Activated naive CD8-positive, alpha-beta T cell treated with anti-CD3 and anti-CD28 coated beads, Interleukin-2, amount 10 ng/mL, durations not matched to agents 7 days and 5 days (primary cell): ENCODE measurements at regions not wholly inside any gene's neighbourhood (a gene's known extent, or its start where the extent isn't known, plus 50 kb on each side); places are given as distances from the start of the nearest gene placed in this dataset.
A peak's percentile ranks its signal among the peaks of the same experiment; 100 is the strongest.

Source experiments
- ATAC-seq: fragments of 150-1000 bp; cut with Tn5 transposase; one replicate; pipeline ENCODE4 v1.10.0; 2021; ENCODE audit warnings: low read depth, moderate library complexity
- POLR2A ChIA-PET: fragments of 350-600 bp; sonication (Branson Sonifier 250); formaldehyde crosslinking; loops from one replicate; lab custom pipeline; 2021; ENCODE audit warnings: antibody characterized with exemption; lab: Charles Lee
- DNase-seq: peaks from one replicate; pipeline ENCODE4 v3.0.0; 2021
- H3K27ac Mint-ChIP-seq: one replicate; pipeline ENCODE4 v1.8.0; 2022; ENCODE audit warnings: mild to moderate bottlenecking, mixed read lengths
- H3K27me3 Mint-ChIP-seq: one replicate; pipeline ENCODE4 v1.8.0; 2022; ENCODE audit warnings: mild to moderate bottlenecking, moderate library complexity, mixed read lengths
- H3K36me3 Mint-ChIP-seq: one replicate; pipeline ENCODE4 v1.8.0; 2021; ENCODE audit warnings: mild to moderate bottlenecking, mixed read lengths
- H3K4me1 Mint-ChIP-seq: one replicate; pipeline ENCODE4 v1.8.0; 2021; ENCODE audit warnings: mixed read lengths
- H3K4me3 Mint-ChIP-seq: one replicate; pipeline ENCODE4 v1.8.0; 2022; ENCODE audit warnings: mild to moderate bottlenecking, moderate library complexity, mixed read lengths
- H3K9me3 Mint-ChIP-seq: one replicate; pipeline ENCODE4 v1.8.0; 2021; ENCODE audit warnings: mixed read lengths

- H3K9me3 Mint-ChIP-seq: no peaks in the 10 kb centered on the region
- no peaks in the 10 kb centered on the region for H3K4me1 Mint-ChIP-seq
- H3K27ac Mint-ChIP-seq: no peak overlapping the region
- POLR2A ChIA-PET: no interaction called here
- H3K27me3 Mint-ChIP-seq: peaks cover 29% of the 10 kb centered on the region
- DNase-seq: no peak
- H3K36me3 Mint-ChIP-seq: no peaks in the 10 kb centered on the region
- ATAC-seq: no peak
- no peak overlapping the region for H3K4me3 Mint-ChIP-seq
Observed at GRCh38 chr12:94779485-94779884, 129.1 kb upstream of the TMCC3 start.

GRCh38 chr12:94777936-94778335, 127.6 kb upstream of the TMCC3 start:
- POLR2A ChIA-PET: no interaction called here
- H3K36me3 Mint-ChIP-seq: no peaks in the 10 kb centered on the region
- no peak overlapping the region for H3K27ac Mint-ChIP-seq
- DNase-seq (no peak), ATAC-seq (no peak)
- peaks cover 24% of the 10 kb centered on the region for H3K27me3 Mint-ChIP-seq
- no peaks in the 10 kb centered on the region for H3K9me3 Mint-ChIP-seq
- no peak overlapping the region for H3K4me3 Mint-ChIP-seq
- H3K4me1 Mint-ChIP-seq: no peaks in the 10 kb centered on the region

- H3K27me3 Mint-ChIP-seq: peaks cover 20% of the 10 kb centered on the region
- H3K36me3 Mint-ChIP-seq: no peaks in the 10 kb centered on the region
- no peaks in the 10 kb centered on the region for H3K4me1 Mint-ChIP-seq
- POLR2A ChIA-PET: no interaction called here
- DNase-seq (no peak), ATAC-seq (no peak)
- no peak overlapping the region for H3K4me3 Mint-ChIP-seq
- H3K27ac Mint-ChIP-seq: no peak overlapping the region
- no peaks in the 10 kb centered on the region for H3K9me3 Mint-ChIP-seq
Observed at GRCh38 chr12:94775710-94776109, 125.4 kb upstream of the TMCC3 start.

GRCh38 chr12:94771741-94772140, 121.4 kb upstream of the TMCC3 start:
- POLR2A ChIA-PET: no interaction called here
- Mint-ChIP-seq H3K27ac (no peak overlapping the region), H3K36me3 (no peaks in the 10 kb centered on the region), H3K27me3 (peaks cover 39% of the 10 kb centered on the region), H3K4me1 (peaks cover 8% of the 10 kb centered on the region), H3K4me3 (no peak overlapping the region), H3K9me3 (no peaks in the 10 kb centered on the region)
- no peak for ATAC-seq
- DNase-seq: no peak

GRCh38 chr12:94771199-94771598, 120.8 kb upstream of the TMCC3 start:
- Mint-ChIP-seq H3K36me3 (no peaks in the 10 kb centered on the region), H3K27ac (no peak overlapping the region)

GRCh38 chr12:94770791-94771190, 120.4 kb upstream of the TMCC3 start:
- Mint-ChIP-seq H3K4me3 (no peak overlapping the region), H3K27me3 (peaks cover 40% of the 10 kb centered on the region), H3K27ac (no peak overlapping the region), H3K4me1 (peaks cover 8% of the 10 kb centered on the region), H3K36me3 (no peaks in the 10 kb centered on the region), H3K9me3 (no peaks in the 10 kb centered on the region)
- POLR2A ChIA-PET: no interaction called here
- ATAC-seq: no peak
- no peak for DNase-seq

More at GRCh38 chr12:94771199-94771598, 120.8 kb upstream of the TMCC3 start:
- no peak for ATAC-seq
- Mint-ChIP-seq H3K27me3 (peaks cover 40% of the 10 kb centered on the region), H3K4me3 (no peak overlapping the region), H3K9me3 (no peaks in the 10 kb centered on the region), H3K4me1 (peaks cover 8% of the 10 kb centered on the region)
- POLR2A ChIA-PET: no interaction called here
- DNase-seq: no peak

- no peak overlapping the region for H3K27ac Mint-ChIP-seq
- peaks cover 8% of the 10 kb centered on the region for H3K4me1 Mint-ChIP-seq
- H3K4me3 Mint-ChIP-seq: no peak overlapping the region
- peaks cover 45% of the 10 kb centered on the region for H3K27me3 Mint-ChIP-seq
- no peaks in the 10 kb centered on the region for H3K36me3 Mint-ChIP-seq
- ATAC-seq (no peak), DNase-seq (no peak)
- H3K9me3 Mint-ChIP-seq: no peaks in the 10 kb centered on the region
- POLR2A ChIA-PET: no interaction called here
Observed at GRCh38 chr12:94769776-94770759, 119.7 kb upstream of the TMCC3 start.

- ATAC-seq: no peak
- POLR2A ChIA-PET: no interaction called here
- peaks cover 47% of the 10 kb centered on the region for H3K27me3 Mint-ChIP-seq
Observed at GRCh38 chr12:94769047-94769420, 118.7 kb upstream of the TMCC3 start.

GRCh38 chr12:94768398-94769046, 118.2 kb upstream of the TMCC3 start:
- Mint-ChIP-seq H3K9me3 (no peaks in the 10 kb centered on the region), H3K4me3 (no peak overlapping the region), H3K36me3 (no peaks in the 10 kb centered on the region), H3K27ac (no peak overlapping the region), H3K4me1 (peaks cover 8% of the 10 kb centered on the region), H3K27me3 (peaks cover 47% of the 10 kb centered on the region)
- POLR2A ChIA-PET: no interaction called here
- no peak for ATAC-seq
- no peak for DNase-seq

More at GRCh38 chr12:94769047-94769420, 118.7 kb upstream of the TMCC3 start:
- no peaks in the 10 kb centered on the region for H3K9me3 Mint-ChIP-seq
- H3K36me3 Mint-ChIP-seq: no peaks in the 10 kb centered on the region
- H3K27ac Mint-ChIP-seq: no peak overlapping the region
- no peak overlapping the region for H3K4me3 Mint-ChIP-seq
- H3K4me1 Mint-ChIP-seq: peaks cover 8% of the 10 kb centered on the region
- DNase-seq: no peak

GRCh38 chr12:94767956-94768355, 117.6 kb upstream of the TMCC3 start:
- no peak for ATAC-seq
- H3K4me3 Mint-ChIP-seq: no peak overlapping the region
- POLR2A ChIA-PET: no interaction called here

GRCh38 chr12:94766397-94766796, 116.0 kb upstream of the TMCC3 start:
- peaks cover 40% of the 10 kb centered on the region for H3K27me3 Mint-ChIP-seq
- ATAC-seq (no peak), DNase-seq (no peak)
- POLR2A ChIA-PET: no interaction called here
- H3K9me3 Mint-ChIP-seq: no peaks in the 10 kb centered on the region
- H3K4me3 Mint-ChIP-seq: no peak overlapping the region
- no peaks in the 10 kb centered on the region for H3K36me3 Mint-ChIP-seq
- H3K4me1 Mint-ChIP-seq: peaks cover 12% of the 10 kb centered on the region
- no peak overlapping the region for H3K27ac Mint-ChIP-seq

More at GRCh38 chr12:94767956-94768355, 117.6 kb upstream of the TMCC3 start:
- no peak for DNase-seq
- Mint-ChIP-seq H3K27me3 (peaks cover 47% of the 10 kb centered on the region), H3K4me1 (peaks cover 9% of the 10 kb centered on the region), H3K27ac (no peak overlapping the region), H3K36me3 (no peaks in the 10 kb centered on the region), H3K9me3 (no peaks in the 10 kb centered on the region)

GRCh38 chr12:94763462-94763861, 113.1 kb upstream of the TMCC3 start:
- Mint-ChIP-seq H3K27ac (peak overlapping the region; percentile 17), H3K4me1 (peaks cover 4% of the 10 kb centered on the region), H3K9me3 (no peaks in the 10 kb centered on the region), H3K4me3 (no peak overlapping the region), H3K27me3 (peaks cover 26% of the 10 kb centered on the region), H3K36me3 (no peaks in the 10 kb centered on the region)
- POLR2A ChIA-PET: no interaction called here
- ATAC-seq (no peak), DNase-seq (no peak)

GRCh38 chr12:94762943-94763342, 112.6 kb upstream of the TMCC3 start:
- H3K27me3 Mint-ChIP-seq: peaks cover 23% of the 10 kb centered on the region
- peaks cover 4% of the 10 kb centered on the region for H3K4me1 Mint-ChIP-seq
- POLR2A ChIA-PET: no interaction called here
- DNase-seq: no peak
- H3K9me3 Mint-ChIP-seq: no peaks in the 10 kb centered on the region
- no peak for ATAC-seq
- no peak overlapping the region for H3K4me3 Mint-ChIP-seq
- H3K27ac Mint-ChIP-seq: peak overlapping the region; percentile 17
- H3K36me3 Mint-ChIP-seq: no peaks in the 10 kb centered on the region
